ENCODE measurements at regions not wholly inside any gene's neighbourhood (a gene's known extent, or its start where the extent isn't known, plus 50 kb on each side); places are given as distances from the start of the nearest gene placed in this dataset.

GRCh38 chr20:48292806-48293205 is 507.5 kb upstream of the SULF2 start:
- no peak for DNase-seq

GRCh38 chr20:48291896-48292295 is 506.6 kb upstream of the SULF2 start:
- DNase-seq: no peak

- DNase-seq: no peak
These were observed 503.7 kb upstream of the SULF2 start for GRCh38 chr20:48288930-48289507.

GRCh38 chr20:48287552-48288170 is 502.4 kb upstream of the SULF2 start:
- no peak for DNase-seq

- DNase-seq: no peak
These were observed 501.8 kb upstream of the SULF2 start for GRCh38 chr20:48287021-48287494.

- DNase-seq: no peak
These were observed 501.3 kb upstream of the SULF2 start for GRCh38 chr20:48286601-48287000.

- DNase-seq: no peak
These were observed 500.4 kb upstream of the SULF2 start for GRCh38 chr20:48285656-48286055.

GRCh38 chr20:48284837-48285236 is 499.6 kb upstream of the SULF2 start:
- no peak for DNase-seq

GRCh38 chr20:48284315-48284714 is 499.0 kb upstream of the SULF2 start:
- no peak for DNase-seq

GRCh38 chr20:48283470-48284110 is 498.3 kb upstream of the SULF2 start:
- no peak for DNase-seq

GRCh38 chr20:48282591-48283228 is 497.4 kb upstream of the SULF2 start:
- DNase-seq: no peak

- DNase-seq: no peak
These were observed 496.2 kb upstream of the SULF2 start for GRCh38 chr20:48281501-48281900.

GRCh38 chr20:48278961-48279481 is 493.7 kb upstream of the SULF2 start:
- no peak for DNase-seq

- DNase-seq: no peak
These were observed 492.0 kb upstream of the SULF2 start for GRCh38 chr20:48277266-48277665.

- no peak for DNase-seq
These were observed 490.7 kb upstream of the SULF2 start for GRCh38 chr20:48276021-48276342.

GRCh38 chr20:48275286-48276020 is 490.2 kb upstream of the SULF2 start:
- DNase-seq: no peak

- DNase-seq: no peak
These were observed 488.6 kb upstream of the SULF2 start for GRCh38 chr20:48273843-48274242.

GRCh38 chr20:48270885-48271284 is 485.6 kb upstream of the SULF2 start:
- no peak for DNase-seq

GRCh38 chr20:48267860-48268633 is 482.8 kb upstream of the SULF2 start:
- no peak for DNase-seq

GRCh38 chr20:48266571-48266970 is 481.3 kb upstream of the SULF2 start:
- DNase-seq: no peak

- DNase-seq: no peak
These were observed 480.5 kb upstream of the SULF2 start for GRCh38 chr20:48265791-48266190.

- no peak for DNase-seq
These were observed 477.7 kb upstream of the SULF2 start for GRCh38 chr20:48262955-48263354.
